Mammary epithelial cell (primary cell): ENCODE measurements at regions not wholly inside any gene's neighbourhood (a gene's known extent, or its start where the extent isn't known, plus 50 kb on each side); places are given as distances from the start of the nearest gene placed in this dataset.

Experiments
- CTCF ChIP-seq, 2 donors: IDR thresholded peaks in 1 of 2; conservative IDR thresholded peaks in 1 of 2; 2 replicates each; pipeline ENCODE4 v1.5.1; 2011 to 2012; ENCODE audit warnings: inconsistent platforms in 2 of 2, low read length in 2 of 2, mild to moderate bottlenecking in 2 of 2, control low read depth in 1 of 2, low read depth in 1 of 2; ENCODE audit not compliant: insufficient read depth in 1 of 2; ENCODE audit errors: extremely low read depth in 1 of 2
- EZH2 ChIP-seq: IDR thresholded peaks from 2 replicates; pipeline ENCODE4 v1.6.1; 2012; ENCODE audit warnings: low read length, inconsistent platforms, borderline replicate concordance

- no peak for TF ChIP-seq CTCF (conservative IDR thresholded peaks at IDR 0.05 in 1 of 2, IDR thresholded peaks at IDR 0.05 in 1 of 2; ENCODE audit: extremely low read depth in 1 of 2, insufficient read depth in 1 of 2, low read depth in 1 of 2, low read length in 2 of 2)
- no peak for TF ChIP-seq EZH2
Observed at GRCh38 chr3:191138937-191139336, 60.1 kb upstream of the OSTN start.
